ENCODE measurements at regions not wholly inside any gene's neighbourhood (a gene's known extent, or its start where the extent isn't known, plus 50 kb on each side); places are given as distances from the start of the nearest gene placed in this dataset.

DNA sequence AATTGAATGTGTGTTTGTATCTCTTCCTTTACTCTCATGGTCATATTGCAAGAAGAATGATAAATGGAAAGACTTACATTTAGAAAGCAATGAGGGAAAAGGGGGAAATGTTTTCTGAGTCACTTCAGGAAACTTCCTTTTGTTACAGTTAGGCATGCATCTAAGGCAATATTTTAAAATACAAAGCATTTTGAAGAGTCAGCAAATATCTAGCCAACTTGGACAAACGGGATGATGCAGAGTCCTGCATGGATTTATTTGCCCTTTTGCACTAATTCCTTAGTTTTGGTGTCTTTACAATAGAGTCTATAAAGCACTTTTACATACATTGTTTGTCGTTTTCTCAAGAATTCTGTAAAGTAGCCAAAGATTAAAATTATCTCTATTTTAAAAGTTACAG lies 286.2 kb upstream of the UBE2E2 start:
- TF ChIP-seq, protein P1, sequence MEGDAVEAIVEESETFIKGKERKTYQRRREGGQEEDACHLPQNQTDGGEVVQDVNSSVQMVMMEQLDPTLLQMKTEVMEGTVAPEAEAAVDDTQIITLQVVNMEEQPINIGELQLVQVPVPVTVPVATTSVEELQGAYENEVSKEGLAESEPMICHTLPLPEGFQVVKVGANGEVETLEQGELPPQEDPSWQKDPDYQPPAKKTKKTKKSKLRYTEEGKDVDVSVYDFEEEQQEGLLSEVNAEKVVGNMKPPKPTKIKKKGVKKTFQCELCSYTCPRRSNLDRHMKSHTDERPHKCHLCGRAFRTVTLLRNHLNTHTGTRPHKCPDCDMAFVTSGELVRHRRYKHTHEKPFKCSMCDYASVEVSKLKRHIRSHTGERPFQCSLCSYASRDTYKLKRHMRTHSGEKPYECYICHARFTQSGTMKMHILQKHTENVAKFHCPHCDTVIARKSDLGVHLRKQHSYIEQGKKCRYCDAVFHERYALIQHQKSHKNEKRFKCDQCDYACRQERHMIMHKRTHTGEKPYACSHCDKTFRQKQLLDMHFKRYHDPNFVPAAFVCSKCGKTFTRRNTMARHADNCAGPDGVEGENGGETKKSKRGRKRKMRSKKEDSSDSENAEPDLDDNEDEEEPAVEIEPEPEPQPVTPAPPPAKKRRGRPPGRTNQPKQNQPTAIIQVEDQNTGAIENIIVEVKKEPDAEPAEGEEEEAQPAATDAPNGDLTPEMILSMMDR (conservative IDR thresholded peaks at IDR 0.05; ENCODE audit: low read depth, low read length) = no peak
- no peak for DNase-seq (ENCODE audit: low read depth)
- no peak overlapping the region for H3K4me3 ChIP-seq (ENCODE audit: low read length)

DNA sequence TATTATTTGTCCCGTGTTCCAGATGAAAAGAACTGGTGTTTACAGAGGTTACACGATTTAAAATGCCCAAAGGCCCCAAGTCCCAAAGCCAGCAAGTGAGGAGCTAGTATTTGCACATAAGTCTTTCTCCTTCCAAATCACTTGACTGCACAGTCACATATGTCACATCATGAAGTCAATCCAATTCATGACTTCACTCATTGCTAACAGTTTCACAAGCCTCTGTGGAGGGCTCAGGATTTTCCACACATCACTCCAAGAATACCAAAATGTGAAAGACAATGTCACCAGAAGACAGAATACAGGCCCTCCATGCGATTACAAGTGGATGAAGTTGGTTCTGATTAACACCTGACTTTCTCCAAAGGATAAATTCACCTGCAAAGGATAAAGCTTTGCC lies 283.1 kb upstream of the UBE2E2 start:
- no peak for DNase-seq (ENCODE audit: low read depth)
- H3K4me3 ChIP-seq (ENCODE audit: low read length) = no peak overlapping the region
- TF ChIP-seq, protein P1 (conservative IDR thresholded peaks at IDR 0.05; ENCODE audit: low read depth, low read length) = no peak

DNA sequence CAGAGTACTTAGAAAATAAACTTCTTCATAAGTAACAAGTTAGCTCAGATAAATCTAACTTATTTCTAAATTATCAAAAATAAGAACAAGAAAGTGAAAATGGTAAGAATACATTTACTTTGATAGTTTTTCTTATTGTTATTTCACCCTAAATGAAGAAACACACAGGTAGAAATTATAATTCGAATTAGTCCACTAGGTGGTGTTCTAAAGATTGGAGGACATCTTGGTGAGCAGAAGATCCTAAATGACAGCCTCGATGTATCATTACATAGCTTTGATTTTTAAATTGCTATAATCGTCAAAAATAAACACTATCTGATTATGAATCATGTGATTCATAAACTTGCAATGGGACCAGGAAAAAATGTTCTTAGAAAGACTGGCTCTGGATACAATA lies 280.8 kb upstream of the UBE2E2 start:
- no peak for DNase-seq (ENCODE audit: low read depth)

DNA sequence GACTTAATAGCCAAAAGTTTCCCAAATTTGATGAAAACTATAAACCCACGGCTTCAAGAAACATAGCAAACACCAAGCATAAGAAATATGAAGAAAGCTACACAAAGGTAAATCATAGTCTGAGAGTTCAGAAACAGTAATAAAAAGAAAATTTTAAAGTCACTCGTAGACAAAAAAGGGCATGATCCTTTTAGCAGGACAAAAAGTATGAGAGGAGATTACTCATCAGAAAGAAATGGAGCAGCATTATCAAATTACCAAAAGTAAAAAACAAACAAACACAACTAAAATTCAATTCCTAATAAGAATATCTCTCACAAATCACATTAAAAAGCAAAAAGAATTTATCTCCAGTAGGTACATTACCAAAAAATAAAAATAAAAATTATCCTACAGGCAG lies 279.4 kb upstream of the UBE2E2 start:
- no peak for DNase-seq (ENCODE audit: low read depth)
- no peak overlapping the region for H3K4me3 ChIP-seq (ENCODE audit: low read length)
- TF ChIP-seq, protein P1 (conservative IDR thresholded peaks at IDR 0.05; ENCODE audit: low read depth, low read length) = no peak

More for the DNA sequence above, 280.8 kb upstream of the UBE2E2 start:
- H3K4me3 ChIP-seq (ENCODE audit: low read length) = no peak overlapping the region
- TF ChIP-seq, protein P1 (conservative IDR thresholded peaks at IDR 0.05; ENCODE audit: low read depth, low read length) = peak; percentile 30

DNA sequence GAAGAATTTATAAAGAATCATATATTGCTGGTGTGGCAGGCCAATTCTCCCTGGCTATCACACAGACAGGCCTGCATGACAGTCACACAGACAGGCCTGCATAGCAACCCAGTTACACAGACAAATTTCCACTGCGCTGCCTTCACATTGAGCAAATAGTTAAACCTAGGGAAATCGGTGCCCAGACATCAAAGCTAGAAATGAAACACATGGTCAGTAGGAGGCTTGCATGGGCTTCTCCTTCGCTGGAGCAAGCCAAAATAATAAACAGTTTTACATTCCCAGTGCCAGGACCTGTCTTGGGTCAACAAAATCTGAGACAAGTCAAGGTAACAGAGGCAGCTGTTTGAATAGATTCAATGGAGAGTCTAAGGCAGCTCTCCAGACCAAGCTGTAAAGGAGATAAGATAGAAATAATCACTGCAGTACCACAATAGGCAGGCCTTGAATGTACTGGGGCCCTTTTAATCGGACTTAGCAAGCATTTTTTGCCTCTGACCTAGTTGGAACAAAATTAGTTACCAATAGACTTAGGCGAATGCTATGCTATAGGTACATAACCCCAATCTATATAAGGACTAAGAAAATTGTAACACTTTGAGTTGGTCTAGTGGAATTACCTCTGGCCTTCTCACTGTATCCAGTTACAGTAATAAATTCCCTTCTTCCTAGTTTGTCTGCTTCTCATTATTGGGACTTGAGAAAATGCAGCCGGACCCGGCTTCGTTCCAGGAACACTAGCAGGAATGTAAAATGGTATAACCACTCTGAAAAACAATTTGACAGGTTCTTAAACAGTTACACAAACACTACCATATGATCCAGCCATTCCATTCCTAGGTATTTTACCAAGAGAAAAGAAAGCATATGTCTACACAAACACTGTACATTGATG lies 274.7 kb upstream of the UBE2E2 start:
- TF ChIP-seq, protein P1 (conservative IDR thresholded peaks at IDR 0.05; ENCODE audit: low read depth, low read length) = no peak
- no peak overlapping the region for H3K4me3 ChIP-seq (ENCODE audit: low read length)
- DNase-seq (ENCODE audit: low read depth) = no peak

DNA sequence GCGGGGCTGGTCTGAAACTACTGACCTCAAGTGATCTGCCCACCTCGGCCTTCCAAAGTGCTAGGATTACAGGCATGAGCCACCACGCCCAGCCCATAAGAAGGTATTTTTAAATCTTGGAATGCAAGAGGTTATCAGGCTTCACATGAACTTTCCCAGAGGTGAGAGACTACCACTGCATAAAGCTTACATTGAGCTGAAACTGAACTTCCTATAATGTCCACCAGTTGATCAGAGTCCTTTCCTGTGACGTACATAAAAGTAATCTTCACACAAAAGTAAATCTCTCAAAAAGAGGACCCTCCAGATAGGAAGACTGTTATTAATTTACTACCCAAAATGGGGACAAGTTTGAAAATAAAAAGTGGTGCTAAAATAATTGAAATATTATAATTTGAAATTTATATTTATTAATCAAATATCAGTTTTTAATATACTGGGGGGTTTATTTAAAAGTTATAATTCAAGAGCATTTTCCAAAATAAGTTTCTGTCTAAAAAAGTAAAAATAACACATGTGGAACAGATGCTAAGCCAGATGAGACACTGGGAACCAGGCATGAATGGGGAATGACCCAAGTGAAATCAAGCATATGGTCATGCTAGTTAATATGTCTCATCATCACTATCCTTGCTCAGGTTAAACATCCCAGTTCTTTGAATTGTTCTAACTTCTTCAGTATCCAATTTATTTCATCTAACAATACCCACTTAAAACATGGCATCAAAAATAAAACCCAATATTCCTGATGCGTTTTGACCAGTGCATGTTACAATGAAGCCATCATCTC lies 269.9 kb upstream of the UBE2E2 start:
- TF ChIP-seq, protein P1 (conservative IDR thresholded peaks at IDR 0.05; ENCODE audit: low read depth, low read length) = peak; percentile 8
- H3K4me3 ChIP-seq (ENCODE audit: low read length) = no peak overlapping the region
- no peak for DNase-seq (ENCODE audit: low read depth)
